Activated CD8-positive, alpha-beta memory T cell treated with anti-CD3 and anti-CD28 coated beads, Interleukin-2, amount 50 U/mL, for 48 hours (primary cell): ENCODE measurements at regions not wholly inside any gene's neighbourhood (a gene's known extent, or its start where the extent isn't known, plus 50 kb on each side); places are given as distances from the start of the nearest gene placed in this dataset.

Experiments
- DNase-seq: peaks from one replicate; pipeline ENCODE4 v3.0.0-alpha.2; 2020

DNA sequence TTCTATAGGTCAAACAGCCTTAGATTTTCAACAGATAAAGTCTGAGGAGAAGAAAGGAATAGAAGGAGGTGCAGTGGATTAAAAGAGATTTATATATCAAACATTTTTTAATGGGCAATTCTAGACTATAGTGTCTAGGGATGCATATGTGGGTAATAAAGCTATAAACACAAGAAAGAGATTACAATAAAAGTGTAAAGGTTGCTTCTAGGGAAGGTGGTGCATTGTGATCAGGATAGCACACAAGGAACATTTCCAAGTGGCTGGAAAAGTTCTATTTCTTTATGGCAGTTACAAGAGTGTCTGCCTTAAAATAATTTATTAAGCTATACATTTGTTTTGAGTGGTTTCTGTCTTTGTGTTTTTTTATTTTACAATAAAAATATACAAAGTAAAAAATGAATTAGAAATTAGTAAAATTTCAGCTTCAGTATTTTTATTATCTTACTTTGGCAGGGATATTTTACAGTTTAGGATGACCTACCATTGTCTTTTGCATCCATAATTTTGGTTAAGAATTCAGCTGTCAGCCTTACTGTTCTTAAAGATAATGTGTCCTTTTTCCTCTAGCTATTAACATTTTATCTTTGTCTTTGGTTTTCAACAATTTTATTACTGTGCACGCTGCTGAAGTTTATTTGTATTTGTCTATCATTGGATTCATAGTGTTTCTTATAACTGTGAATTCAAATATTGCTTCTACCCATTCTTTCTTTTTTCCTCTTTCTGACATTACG is 221.8 kb downstream of the LACC1 start:
- no peak for DNase-seq

DNA sequence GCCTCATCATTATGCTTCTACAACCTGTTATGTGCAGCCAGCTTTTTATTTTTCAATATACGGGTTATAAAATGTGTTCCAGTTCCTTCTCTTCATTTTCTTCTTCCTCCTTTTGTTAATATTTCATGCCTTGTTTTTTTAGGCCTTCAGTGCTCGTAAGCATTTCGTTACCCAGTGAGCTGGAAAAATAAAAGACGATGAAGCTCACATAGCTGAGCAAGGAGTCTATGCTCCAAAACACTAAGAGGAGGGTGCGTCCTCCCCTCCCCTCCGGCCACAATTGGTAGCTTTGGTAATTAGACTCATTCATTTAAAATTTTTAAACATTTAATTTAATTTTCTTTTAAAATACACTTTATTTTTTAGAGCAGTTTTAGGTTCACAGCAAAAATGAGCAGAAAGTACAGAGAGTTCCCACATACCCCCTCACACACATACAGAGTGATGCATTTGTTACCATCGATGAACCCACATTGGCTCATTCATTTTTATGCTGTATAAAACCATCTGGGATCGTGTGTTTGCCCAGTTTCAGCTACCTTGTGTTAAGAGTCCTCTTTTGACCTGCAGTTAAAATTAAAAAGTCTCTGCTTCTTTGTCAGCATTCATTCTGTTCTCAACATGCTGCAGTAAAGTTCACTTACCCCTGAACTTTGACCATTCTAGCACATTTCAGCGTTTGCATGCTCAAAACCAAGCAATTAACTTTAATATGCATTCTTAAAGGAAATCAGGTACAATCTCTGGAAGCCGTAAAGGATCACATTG is 223.9 kb downstream of the LACC1 start:
- no peak for DNase-seq

DNA sequence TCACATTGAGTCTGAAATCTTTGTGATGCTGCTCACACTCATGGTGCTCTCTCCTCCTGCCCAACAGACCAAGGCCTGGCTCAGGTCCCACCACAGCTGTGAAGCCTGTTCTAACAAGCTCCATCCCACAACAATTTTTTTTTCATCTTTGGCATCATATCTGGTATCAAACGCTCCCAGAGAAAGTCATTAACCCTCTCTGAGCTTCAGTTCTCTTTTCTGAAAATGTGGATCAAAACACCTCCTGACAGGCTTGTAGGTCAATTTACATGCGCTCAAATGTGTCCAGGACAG is 224.4 kb downstream of the LACC1 start:
- DNase-seq: no peak

DNA sequence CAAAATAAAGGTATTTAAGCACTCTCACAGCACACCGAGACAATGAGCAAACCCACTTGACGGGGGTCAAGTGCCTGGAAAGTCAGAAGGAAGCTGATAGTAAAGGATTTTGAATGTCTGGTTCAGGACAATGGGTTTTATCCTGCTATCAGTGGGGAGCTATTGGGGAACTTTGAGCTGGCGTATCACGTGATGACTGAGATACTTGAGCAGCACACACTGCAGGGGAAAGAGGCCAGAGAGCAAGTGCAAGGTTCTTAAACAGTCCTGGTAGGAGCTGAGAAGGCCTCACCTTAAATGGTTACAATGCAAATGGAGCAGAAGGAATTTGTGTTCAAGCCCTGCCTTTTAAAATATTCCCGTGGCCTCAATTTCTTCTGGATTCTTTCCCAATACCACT is 225.3 kb downstream of the LACC1 start:
- DNase-seq: no peak

DNA sequence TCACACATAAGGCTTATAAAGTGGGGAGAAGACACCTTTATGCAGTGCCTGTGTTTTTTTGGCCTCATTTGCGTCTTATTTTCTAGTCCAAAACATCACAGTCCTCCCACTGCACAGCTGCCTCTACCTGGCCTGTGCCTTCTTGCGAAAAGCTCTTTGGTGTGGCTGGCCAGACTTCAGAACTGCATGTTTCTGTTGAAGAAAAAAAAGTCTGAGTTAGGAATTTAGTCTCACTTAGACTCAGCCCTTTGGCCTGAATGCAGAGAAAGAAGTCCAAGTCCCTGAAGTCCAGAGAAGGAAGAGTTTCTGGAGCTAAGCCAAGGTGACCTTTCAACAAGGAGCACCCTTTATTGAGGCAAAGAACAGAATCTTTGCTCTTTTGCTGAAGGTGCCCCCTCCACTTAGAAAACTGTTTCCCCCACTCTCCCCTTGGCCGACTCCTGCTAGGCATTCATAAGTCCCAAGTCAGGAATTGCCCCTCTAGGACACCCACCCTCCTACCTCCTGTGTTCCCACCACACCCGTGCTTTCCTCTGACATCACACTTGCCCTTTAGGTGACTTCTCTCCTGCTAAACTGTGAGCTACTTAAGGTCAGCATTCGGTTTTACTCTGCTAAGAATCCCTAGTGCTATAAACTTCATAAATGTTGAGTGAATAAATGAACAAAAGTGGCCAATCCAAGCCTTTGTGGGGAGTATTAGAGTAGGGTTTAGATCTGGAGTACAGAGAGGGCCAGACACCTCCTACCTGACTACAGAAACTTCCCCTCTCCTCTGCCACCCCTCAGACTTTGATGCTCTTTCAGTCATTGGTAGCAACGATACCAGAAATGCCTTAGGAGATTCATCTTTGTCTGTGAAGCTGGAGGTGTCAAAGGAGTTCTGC is 226.8 kb downstream of the LACC1 start:
- no peak for DNase-seq

DNA sequence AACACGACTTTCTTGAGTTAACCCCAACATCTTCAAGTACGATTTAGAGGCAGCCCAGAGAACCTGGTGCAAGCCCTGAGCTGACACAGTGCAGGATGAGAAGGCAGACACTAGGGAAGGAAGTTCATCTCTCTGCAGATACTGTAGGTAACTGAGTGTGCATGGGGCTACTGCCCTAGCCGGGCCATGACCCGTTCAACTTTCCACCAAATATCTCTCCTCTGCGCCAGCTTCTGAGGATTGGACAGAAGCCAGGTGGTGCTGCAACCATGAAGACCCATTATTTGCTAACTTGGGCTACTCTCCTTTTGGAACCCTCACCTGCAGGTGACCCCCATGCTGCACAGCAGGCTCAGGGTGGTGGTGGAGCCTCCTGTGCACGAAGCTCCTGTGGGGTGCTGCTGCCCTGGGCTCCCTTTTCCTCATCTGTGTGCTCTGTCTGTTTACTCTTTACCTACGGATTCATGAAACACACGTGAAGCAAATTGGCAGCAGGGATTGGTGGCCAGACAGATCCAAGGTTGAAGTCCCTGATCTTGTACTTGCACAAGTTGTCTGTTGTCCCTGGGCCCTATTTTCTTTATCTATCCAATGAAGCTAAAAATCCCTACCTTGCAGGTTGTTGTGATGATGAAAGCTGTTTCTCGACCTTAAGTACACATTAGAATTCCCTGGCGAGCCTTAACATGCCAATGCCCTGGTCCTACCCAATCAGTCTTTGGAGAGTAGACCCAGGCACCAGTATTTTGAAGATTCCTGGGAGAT is 227.8 kb downstream of the LACC1 start:
- no peak for DNase-seq

DNA sequence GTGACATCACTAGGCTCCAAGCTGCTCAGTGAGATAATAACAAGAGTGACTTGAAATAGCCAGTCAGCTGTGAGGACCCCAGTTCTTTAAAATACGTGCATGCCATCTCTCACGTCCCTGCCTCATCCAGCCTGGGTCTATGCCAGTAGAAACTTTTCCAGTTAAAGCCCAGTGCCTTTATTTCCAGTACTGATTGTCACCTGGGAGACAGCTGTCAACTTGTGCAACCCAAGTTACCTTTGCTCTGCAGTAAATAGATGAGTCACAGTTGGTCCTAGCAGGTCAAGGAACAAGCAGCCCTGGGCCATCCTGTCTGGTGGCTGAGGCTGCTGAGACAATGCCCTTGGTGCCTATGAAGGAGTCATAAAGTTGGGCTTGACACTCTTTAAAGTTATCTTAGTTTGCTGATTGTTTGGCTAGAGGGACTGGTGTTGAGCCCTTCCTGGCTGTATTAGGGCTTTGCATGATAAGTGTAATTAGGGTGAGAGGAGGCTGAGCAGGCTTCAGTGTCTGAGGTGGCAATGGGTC is 228.7 kb downstream of the LACC1 start:
- DNase-seq: no peak

DNA sequence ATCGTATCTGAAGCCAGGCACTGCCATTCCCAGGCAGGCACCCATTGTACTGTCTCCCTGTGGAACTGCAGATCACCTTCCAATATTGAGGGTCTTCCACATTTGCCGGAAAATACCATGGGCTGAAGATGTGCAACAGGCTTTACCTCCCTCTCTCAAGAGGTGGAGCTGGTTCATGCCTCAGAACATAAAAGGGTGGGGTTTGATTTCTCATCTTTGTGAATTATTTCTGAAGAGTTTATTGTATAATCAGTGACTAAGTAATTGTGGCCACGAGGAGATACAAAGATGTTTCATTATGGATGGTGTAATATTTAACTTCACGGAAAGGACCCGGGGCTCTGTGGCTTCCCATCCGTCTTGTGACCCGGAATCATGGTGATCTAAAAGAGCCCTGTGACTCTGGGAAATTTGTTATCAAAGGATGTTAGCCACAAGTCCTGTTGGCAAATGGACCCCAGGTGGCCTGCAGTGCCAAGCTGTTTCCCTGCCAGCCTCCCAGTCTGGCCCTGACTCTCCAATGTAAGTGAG is 230.5 kb downstream of the LACC1 start:
- DNase-seq: no peak

DNA sequence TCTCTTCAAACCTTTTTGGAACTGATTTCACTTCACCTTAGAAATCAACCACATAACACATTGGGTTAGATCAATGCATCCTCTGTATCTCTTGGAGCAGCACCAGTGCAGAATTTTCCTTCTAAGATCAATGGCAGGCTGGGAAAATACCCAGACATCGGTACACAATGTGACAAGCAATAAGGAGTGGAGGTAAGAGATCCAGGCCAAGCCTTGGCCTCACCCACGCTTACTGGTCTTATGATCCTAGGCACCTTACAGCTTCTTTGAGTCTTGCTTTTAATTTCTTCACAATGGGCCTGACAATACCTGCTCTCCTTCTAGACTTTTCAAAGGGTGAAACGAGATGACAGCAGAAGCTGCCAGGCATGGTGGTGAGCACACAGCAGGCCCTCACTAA is 232.0 kb downstream of the LACC1 start:
- no peak for DNase-seq

DNA sequence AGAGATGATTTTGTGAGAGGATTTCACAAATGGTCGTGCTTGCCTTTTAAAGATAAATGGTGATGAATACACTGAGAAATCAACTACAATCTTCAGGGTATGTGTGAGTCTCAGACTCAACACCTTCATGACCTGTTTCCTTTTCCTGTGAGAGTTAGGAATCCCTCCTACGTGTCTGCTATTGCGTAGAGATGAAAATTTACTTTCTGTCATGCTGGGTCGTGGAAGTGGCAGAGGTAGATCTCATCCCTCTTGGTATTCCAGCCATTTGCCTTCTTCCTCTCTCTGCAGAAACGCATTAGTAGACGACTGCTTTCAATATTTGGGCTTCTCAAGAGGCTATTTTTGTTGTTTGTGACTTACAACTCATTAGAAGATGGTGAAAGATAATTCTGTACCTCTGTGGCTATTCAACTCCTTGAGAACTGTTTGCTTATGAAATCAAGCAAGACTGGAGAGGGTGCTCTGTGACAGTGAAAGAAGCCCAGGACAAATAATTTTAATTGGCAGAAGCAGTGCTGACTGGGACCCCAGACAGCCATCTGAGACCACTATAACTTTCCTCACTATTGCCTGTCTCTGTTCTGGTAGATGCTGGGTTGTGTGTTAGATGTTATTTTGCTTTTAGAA is 233.1 kb downstream of the LACC1 start:
- DNase-seq: no peak

DNA sequence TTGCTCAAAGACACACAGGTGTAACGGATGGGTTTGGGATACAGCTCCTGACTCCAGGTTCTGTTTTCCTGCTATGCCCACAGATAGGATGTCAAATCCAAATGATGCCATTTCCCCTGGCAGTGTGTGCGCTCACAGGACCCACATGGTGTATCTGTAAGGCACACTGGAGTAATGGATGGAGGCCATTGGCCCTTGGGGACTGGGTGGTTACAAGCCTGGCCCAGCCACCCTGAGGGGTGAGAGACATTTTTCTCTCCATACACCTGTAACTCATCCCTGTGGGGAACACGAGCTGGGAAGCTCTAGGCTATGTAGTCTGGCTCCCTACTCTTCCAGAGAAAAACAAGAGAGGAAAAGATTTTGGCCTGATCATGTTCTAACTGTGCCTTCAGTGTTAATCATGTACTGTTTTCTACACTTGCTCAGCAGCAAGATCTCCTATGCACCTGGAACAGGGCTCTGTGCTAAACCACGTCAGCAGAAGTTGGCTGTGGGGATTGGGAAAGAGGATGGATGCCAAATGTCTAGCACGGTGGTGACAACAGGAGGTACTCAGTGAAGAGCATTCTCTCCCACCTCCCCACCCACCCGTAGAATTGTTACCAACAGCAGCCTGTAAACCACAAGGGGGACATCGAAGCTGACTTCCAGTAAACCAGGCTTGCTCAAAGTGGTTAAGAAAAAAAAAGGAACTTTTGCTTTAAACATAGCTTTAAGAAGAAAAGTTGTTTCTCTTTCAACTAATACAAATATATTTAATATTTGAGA is 237.0 kb downstream of the LACC1 start:
- DNase-seq: no peak

DNA sequence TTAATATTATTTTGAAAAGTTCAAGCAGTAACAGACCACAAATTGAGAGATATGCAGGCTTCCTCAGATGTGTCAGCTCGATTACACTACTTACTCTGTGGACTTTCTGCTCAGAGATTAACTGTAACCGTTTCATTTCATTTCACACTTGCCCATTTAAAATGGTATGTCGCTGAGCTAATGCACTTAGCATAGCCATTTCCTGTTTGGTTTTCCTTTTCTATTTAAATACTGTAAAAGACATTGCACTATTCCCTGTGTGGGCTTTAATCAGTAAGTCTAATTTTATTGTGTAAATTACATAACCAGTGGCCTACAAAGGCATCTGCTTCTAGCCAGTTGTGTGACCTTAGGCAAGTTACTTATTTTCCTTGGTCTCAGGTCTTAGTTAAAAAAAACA is 237.6 kb downstream of the LACC1 start:
- DNase-seq: no peak

DNA sequence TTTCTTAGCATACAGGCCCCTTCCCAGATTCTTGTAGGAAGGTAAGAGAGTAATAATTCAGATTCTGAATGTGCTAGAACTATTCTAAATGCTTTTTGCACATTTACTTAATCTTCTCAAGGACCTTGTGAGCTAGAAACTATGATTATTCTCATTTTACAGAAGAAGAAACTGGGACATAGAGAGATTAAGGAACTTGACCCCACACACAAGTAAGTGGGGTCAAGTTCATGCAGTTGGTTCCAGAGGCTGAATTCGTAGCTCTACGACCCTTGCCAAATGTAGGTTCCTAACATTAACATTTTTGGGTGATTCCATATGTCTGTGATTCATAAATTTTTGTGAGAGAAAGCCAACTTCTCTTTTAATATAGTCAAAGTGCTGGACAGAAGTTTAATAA is 238.1 kb downstream of the LACC1 start:
- no peak for DNase-seq

DNA sequence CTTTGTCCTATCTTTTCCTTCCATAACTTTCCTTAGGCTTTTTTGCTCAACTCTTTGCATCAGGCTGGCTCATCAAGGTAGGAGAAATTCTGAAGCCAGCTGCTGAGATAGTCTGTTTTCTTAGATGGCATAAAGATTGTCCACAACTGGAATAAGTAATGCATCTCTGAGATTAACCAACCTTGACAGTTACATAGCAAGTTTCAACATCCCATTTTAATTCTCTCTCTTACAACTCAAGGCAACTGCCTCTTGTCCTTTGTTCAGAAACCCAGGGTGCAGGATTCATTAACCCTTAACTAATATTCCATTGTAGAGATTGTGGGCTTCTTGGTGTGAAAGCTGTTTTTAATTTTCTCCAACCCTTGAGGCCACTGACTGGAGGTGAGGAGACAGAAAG is 239.2 kb downstream of the LACC1 start:
- DNase-seq: no peak

DNA sequence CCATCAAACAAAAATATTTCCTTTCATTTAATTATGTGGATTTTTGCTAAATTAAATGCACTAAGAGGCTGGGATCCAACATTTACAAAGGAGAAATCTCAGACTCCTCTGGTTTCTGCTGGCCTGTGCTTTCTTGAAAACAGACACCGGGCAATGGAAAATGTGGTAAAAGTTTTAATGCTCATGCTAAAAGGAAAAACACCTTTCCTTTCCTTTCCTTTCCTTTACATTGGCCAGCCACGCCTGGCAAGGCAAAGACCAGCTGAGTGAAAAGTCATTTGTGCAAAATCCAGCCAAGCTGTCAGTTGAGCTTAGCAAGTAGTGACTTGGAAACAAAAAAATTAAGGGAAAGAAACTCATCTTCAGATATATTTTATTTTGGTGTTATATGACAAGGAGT is 240.3 kb downstream of the LACC1 start:
- DNase-seq: no peak

DNA sequence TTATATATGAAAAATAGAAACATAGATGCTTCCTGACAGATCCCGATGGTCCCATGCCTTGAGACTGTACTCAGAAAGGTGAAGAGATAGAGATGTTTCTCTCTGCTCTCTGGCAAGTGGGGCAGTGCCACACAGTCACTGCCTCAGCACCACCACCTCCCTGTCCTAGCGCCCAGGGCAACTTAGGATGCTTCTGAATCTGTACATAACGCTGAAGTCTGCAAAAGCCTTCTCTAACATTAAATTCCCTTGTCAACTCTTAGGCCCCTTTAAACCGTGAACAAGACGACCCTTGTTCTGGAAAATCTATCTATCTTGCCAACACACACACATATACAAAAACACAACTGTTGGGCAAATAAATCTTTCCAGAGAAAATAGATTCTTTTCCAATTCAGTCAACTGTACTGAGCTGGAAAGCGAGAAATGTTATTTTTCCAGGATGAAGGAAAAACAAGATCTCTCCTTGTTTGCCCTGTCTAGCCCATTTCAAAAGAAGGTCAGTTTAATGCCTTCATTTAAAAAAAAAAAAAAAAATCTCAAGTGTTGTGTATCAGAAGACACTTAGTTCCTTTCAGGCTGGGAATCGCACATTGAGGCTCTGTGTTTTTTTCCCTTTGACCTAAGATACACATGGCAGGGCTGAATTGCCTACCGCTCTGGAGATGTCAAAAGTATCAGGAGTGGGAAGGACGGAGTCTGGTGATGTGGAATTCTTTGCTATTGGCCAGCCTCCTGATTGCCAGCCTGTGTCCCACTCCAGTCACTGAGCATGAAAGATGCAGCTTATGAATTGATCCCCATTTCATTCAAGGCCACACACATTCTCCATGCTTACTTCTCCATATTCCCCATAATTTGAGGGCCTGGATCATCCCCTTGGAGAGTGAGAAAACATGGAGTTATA is 241.4 kb downstream of the LACC1 start:
- DNase-seq: no peak

DNA sequence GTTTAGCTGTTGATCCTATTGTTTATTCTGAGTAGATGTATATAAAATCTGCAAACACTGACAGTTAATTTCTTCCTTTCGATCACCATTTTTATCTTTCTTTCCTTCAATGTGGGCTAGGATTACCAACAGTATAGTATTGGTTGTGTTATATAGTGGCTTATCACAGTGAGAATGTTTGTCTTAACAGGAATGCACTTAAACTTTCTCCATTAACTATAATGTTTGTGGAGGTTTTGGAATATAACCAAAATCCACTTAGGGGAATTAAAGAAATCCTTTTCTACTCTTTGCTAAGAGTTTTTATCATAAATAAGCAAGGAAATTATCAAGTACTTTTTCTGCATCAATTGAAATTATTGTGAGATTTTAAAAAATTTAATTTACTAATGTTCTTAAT is 244.6 kb downstream of the LACC1 start:
- DNase-seq: no peak

DNA sequence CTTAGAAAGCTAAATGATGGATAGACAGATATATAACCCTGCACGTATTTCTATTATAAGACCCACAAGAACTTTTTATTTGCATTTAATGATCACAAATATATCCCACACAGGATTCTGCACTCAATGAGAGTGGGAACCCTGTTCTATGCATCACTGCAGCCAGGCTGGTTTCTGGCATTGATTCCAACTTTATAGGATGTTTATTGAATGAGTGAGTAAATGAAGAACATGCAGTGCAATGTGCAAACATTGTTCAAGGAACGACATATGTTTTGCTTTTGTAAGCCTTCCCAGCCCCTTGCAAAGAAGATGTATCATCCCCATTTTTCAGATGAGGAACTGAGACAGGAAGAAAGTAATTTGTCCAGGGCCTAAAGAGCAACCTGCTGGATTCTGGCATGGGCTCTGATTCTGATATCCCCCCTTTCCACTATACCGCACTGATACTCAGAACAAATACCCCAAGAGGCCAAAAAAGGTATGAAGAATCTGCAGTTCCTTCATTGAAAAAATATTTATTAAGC is 246.3 kb downstream of the LACC1 start:
- DNase-seq: no peak

DNA sequence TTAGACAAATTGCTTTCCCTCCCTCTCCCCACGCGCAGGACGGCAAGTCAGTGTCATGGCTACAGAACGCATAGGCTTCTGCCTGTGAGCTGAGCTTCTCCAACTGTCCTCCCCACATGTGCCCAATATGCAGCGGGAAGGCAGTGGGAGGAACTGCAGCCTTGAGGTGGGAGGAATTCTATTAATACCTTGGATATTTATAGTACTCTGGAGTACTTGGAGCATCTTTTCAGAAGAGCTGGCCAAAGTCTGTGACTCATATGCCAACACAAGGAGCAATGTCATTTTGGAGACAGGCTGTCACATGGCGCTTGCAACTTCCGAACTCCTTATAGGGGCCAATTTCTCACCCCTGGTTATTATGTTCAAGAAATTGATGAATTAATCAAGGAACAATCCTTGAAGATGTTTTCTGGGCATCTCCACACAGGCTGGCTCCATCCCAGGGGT is 245.0 kb upstream of the SERP2 start:
- DNase-seq: no peak

DNA sequence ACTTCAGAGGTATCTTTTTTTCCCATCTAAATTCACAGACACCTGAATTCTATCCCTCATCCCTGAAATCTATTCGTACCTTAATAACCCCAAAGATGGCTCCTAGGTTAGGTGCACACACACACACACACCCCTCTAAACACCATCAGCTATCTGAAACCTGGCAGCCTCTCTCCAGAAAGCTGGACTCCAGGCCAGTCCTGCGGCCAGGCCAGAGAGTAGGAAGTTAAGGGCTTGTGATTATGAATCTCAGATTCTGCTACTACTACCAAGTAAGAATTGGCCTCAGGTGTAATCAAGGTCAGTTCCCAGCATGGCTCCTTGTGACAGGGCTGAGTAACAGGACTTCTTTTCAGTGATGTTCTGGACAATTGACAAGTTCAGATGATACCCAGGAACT is 244.2 kb upstream of the SERP2 start:
- DNase-seq: no peak
